ENCODE measurements at regions not wholly inside any gene's neighbourhood (a gene's known extent, or its start where the extent isn't known, plus 50 kb on each side); places are given as distances from the start of the nearest gene placed in this dataset.

DNA sequence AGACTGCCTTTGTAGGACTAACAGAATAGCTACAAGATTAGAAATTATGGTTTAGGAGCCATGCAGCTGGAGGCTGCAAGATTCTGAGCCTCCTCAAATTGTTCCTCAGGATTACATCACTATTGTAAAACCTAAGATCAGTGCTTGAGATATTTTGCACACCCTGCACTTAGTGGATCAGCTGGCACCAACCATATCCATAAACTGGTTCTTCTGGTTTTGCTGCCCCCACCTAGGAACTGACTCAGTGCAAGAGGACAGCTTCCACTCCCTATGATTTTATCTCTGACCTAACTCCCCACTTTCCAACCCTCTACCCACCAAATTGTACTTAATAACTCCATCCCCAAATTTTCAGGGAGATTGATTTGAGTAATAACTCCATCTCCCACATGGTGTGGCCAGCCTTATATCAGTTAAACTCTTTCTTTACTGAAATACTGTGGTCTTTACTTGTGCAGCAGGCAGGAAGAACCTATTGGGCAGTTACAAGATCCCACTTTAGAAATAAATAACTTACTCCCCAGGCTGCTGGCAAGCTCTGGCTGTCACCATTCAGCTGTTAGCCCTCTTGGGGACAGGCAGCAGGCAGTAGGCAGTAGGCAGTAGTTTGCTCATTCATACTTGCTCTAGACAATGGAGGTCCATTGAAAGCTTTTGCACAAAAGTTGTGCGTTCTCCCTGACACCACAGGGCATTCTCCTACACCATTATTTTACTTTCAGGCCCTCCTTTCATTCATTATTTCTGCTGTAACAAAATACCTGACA, 119.0 kb downstream of the SLC17A6 start:
- no peak for TF ChIP-seq CTCF (IDR thresholded peaks at IDR 0.05 in 4 of 5, conservative IDR thresholded peaks at IDR 0.05 in 1 of 5)
- no peak for TF ChIP-seq POLR2A (IDR thresholded peaks at IDR 0.05)

Data from gastrocnemius medialis (tissue), 4 donors.